Osteoblast (primary cell): ENCODE measurements at regions not wholly inside any gene's neighbourhood (a gene's known extent, or its start where the extent isn't known, plus 50 kb on each side); places are given as distances from the start of the nearest gene placed in this dataset.

Experiments
- DNase-seq: peaks from one replicate; pipeline ENCODE4 v3.0.0; 2011; ENCODE audit warnings: low spot score, mixed read lengths; ENCODE audit not compliant: insufficient read length; ENCODE audit errors: missing footprints
- H2AFZ ChIP-seq: 2 replicates; pipeline ENCODE4 v1.6.0; 2011; ENCODE audit warnings: mild to moderate bottlenecking, low read length
- H3K27ac ChIP-seq: 2 replicates; pipeline ENCODE4 v1.5.1; 2011; ENCODE audit warnings: mild to moderate bottlenecking, low read depth, low read length, moderate library complexity
- H3K27me3 ChIP-seq: 2 replicates; pipeline ENCODE4 v1.6.0; 2012; ENCODE audit warnings: mild to moderate bottlenecking, control low read depth, inconsistent platforms, low read length, moderate library complexity; ENCODE audit not compliant: insufficient read depth
- H3K36me3 ChIP-seq: 2 replicates; pipeline ENCODE4 v1.5.1; 2011; ENCODE audit warnings: mild to moderate bottlenecking, low read length, control low read depth, moderate library complexity; ENCODE audit not compliant: insufficient read depth
- H3K4me1 ChIP-seq: 2 replicates; pipeline ENCODE4 v1.5.1; 2011; ENCODE audit warnings: mild to moderate bottlenecking, low read length, control low read depth, moderate library complexity; ENCODE audit not compliant: insufficient read depth
- H3K4me2 ChIP-seq: 2 replicates; pipeline ENCODE4 v1.6.0; 2011; ENCODE audit warnings: mild to moderate bottlenecking, low read length; ENCODE audit not compliant: insufficient read depth
- H3K4me3 ChIP-seq: fragments of 200-600 bp; sonication (generic); 3 replicates; pipeline ENCODE4 v1.5.1; 2012; ENCODE audit warnings: mild to moderate bottlenecking, low read length, inconsistent platforms; ENCODE audit not compliant: insufficient read depth
- H3K79me2 ChIP-seq: 2 replicates; pipeline ENCODE4 v1.6.0; 2012; ENCODE audit warnings: mild to moderate bottlenecking, low read length, control low read depth, inconsistent platforms; ENCODE audit not compliant: insufficient read depth
- H3K9me3 ChIP-seq: 2 replicates; pipeline ENCODE4 v1.5.1; 2011; ENCODE audit warnings: low read depth, low read length, control low read depth
- H4K20me1 ChIP-seq: 2 replicates; pipeline ENCODE4 v1.6.0; 2012; ENCODE audit warnings: mild to moderate bottlenecking, low read length, control low read depth; ENCODE audit not compliant: insufficient read depth
- TF ChIP-seq, protein P1 (sequence below): IDR thresholded peaks from 2 replicates; pipeline ENCODE4 v1.5.1; 2011; ENCODE audit warnings: mild to moderate bottlenecking, low read depth, low read length, moderate library complexity; ENCODE audit errors: extremely low read depth

DNA sequence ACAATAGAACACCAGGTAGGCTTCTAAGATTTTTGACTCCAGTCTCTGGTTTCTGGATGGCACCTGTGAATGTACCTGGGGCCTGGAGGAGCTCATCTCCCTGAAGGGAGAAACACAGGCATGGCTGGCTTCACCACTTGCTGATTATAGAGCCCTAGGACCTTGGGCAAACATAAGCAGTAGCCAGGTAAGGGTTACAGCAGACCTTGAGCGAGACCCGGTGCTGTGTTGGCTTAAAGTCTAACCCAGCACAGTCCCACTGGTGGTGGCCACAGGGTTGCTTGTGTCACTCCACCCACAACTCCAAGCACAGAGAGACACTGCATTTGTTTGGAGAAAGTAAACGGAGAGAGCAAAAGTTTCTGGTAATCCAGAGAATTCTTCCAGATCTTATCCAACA lies 104.7 kb upstream of the SPOPL start:
- H3K9me3 ChIP-seq: no peaks in the 10 kb centered on the region
- no peak for DNase-seq
- no peak overlapping the region for H3K4me2 ChIP-seq
- H3K27me3 ChIP-seq: no peaks in the 10 kb centered on the region
- H3K79me2 ChIP-seq: no peaks in the 10 kb centered on the region
- H2AFZ ChIP-seq: no peak overlapping the region
- no peaks in the 10 kb centered on the region for H4K20me1 ChIP-seq
- TF ChIP-seq, protein P1, sequence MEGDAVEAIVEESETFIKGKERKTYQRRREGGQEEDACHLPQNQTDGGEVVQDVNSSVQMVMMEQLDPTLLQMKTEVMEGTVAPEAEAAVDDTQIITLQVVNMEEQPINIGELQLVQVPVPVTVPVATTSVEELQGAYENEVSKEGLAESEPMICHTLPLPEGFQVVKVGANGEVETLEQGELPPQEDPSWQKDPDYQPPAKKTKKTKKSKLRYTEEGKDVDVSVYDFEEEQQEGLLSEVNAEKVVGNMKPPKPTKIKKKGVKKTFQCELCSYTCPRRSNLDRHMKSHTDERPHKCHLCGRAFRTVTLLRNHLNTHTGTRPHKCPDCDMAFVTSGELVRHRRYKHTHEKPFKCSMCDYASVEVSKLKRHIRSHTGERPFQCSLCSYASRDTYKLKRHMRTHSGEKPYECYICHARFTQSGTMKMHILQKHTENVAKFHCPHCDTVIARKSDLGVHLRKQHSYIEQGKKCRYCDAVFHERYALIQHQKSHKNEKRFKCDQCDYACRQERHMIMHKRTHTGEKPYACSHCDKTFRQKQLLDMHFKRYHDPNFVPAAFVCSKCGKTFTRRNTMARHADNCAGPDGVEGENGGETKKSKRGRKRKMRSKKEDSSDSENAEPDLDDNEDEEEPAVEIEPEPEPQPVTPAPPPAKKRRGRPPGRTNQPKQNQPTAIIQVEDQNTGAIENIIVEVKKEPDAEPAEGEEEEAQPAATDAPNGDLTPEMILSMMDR: no peak
- no peak overlapping the region for H3K4me3 ChIP-seq
- H3K36me3 ChIP-seq: no peaks in the 10 kb centered on the region
- peaks cover 10% of the 10 kb centered on the region for H3K4me1 ChIP-seq
- H3K27ac ChIP-seq: no peak overlapping the region

DNA sequence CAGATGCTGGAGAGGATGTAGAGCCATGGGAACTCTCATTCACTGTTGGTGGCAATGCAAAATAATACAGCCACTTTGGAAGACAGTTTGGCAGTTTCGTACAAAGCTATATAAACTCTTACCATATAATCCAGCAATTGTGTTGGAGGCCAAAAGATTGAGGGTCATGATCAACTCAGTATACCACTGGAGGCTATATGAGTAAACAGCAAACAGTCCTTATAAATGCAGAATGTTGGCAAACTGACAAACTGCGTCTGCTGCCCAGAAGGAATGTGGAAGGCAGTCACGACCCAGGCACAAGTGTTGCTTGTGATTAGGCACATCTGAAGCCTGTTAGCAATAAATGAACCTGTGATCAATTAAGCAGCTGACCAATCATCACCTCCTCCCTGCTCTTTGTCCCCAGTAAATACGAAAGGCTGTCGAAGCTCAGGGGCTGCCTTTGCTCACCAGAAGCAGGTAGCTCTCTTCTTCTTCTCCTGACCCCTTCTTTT lies 98.1 kb upstream of the SPOPL start:
- TF ChIP-seq, protein P1: no peak
- Histone ChIP-seq H3K27me3 (no peaks in the 10 kb centered on the region), H3K4me2 (no peak overlapping the region), H3K4me3 (no peak overlapping the region), H3K9me3 (no peaks in the 10 kb centered on the region), H4K20me1 (no peaks in the 10 kb centered on the region), H3K27ac (no peak overlapping the region), H3K4me1 (no peaks in the 10 kb centered on the region), H2AFZ (no peak overlapping the region), H3K79me2 (no peaks in the 10 kb centered on the region), H3K36me3 (no peaks in the 10 kb centered on the region)
- DNase-seq: no peak

DNA sequence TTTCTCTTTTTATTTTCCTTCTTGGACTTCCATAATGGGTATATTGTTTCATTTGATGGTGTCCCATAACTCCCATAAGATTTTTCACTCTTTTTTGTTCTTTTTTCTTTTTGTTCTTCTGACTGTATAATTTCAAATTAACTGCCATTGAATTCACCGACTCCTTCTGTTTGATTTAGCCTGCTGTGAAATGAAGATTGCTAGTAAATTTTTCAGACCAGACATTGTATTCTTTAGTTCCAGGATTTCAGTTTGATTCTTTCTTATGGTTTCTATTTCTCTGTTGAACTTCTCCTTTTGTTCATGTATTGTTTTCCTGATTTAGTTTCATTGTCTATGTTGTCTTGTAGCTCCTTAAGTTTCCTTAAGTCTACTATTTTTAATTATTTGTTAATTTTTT lies 87.6 kb upstream of the SPOPL start:
- Histone ChIP-seq H3K36me3 (no peaks in the 10 kb centered on the region), H3K9me3 (no peaks in the 10 kb centered on the region), H3K27ac (no peak overlapping the region), H3K4me3 (no peak overlapping the region), H3K4me2 (no peak overlapping the region), H2AFZ (no peak overlapping the region), H3K27me3 (no peaks in the 10 kb centered on the region), H3K79me2 (no peaks in the 10 kb centered on the region), H4K20me1 (no peaks in the 10 kb centered on the region), H3K4me1 (peaks cover 3% of the 10 kb centered on the region)
- TF ChIP-seq, protein P1: no peak
- DNase-seq: no peak

DNA sequence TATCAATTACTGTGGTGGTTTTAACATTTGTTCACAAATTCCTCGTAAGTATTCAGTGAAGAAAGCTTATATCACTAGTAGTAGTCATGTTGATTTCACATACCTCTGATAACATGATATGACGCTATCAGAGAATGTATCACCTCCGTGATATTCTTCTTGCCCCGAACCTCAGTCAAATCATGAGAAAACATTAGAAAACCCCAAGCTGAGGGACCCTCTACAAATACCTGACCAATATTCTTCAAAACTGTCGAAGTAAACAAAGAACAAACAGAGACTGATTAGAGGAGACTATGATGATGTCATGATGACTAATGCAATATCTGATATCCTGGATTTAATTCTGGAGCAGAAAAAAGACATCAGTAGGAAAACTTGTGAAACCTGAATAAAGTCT lies 85.6 kb upstream of the SPOPL start:
- Histone ChIP-seq H3K4me1 (peaks cover 3% of the 10 kb centered on the region), H3K79me2 (no peaks in the 10 kb centered on the region), H4K20me1 (no peaks in the 10 kb centered on the region), H2AFZ (no peak overlapping the region), H3K4me2 (no peak overlapping the region), H3K36me3 (no peaks in the 10 kb centered on the region), H3K9me3 (no peaks in the 10 kb centered on the region), H3K4me3 (no peak overlapping the region), H3K27me3 (no peaks in the 10 kb centered on the region), H3K27ac (no peak overlapping the region)
- DNase-seq: no peak
- TF ChIP-seq, protein P1: no peak
